ENCODE measurements at regions not wholly inside any gene's neighbourhood (a gene's known extent, or its start where the extent isn't known, plus 50 kb on each side); places are given as distances from the start of the nearest gene placed in this dataset.

GRCh38 chr20:40148886-40149285 lies 540.1 kb downstream of the MAFB start:
- TF ChIP-seq POLR2A (IDR thresholded peaks at IDR 0.05) = no peak
- TF ChIP-seq, protein P1, sequence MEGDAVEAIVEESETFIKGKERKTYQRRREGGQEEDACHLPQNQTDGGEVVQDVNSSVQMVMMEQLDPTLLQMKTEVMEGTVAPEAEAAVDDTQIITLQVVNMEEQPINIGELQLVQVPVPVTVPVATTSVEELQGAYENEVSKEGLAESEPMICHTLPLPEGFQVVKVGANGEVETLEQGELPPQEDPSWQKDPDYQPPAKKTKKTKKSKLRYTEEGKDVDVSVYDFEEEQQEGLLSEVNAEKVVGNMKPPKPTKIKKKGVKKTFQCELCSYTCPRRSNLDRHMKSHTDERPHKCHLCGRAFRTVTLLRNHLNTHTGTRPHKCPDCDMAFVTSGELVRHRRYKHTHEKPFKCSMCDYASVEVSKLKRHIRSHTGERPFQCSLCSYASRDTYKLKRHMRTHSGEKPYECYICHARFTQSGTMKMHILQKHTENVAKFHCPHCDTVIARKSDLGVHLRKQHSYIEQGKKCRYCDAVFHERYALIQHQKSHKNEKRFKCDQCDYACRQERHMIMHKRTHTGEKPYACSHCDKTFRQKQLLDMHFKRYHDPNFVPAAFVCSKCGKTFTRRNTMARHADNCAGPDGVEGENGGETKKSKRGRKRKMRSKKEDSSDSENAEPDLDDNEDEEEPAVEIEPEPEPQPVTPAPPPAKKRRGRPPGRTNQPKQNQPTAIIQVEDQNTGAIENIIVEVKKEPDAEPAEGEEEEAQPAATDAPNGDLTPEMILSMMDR (IDR thresholded peaks at IDR 0.05) = no peak
